ENCODE measurements at regions not wholly inside any gene's neighbourhood (a gene's known extent, or its start where the extent isn't known, plus 50 kb on each side); places are given as distances from the start of the nearest gene placed in this dataset.

GRCh38 chr4:123562994-123563750 is 166.6 kb downstream of the SPRY1 start:
- TF ChIP-seq Cebpa-rat (IDR thresholded peaks at IDR 0.05), result no peak

GRCh38 chr4:123564758-123565346 is 168.3 kb downstream of the SPRY1 start:
- no peak overlapping the region for H3K4me2 ChIP-seq
- no peaks in the 10 kb centered on the region for H3K4me1 ChIP-seq
- no peak overlapping the region for H3K9ac ChIP-seq
- H3K27me3 ChIP-seq, result no peaks in the 10 kb centered on the region
- no peaks in the 10 kb centered on the region for H4K20me1 ChIP-seq
- H3K4me3 ChIP-seq, result no peak overlapping the region
- peaks cover 11% of the 10 kb centered on the region for H3K9me3 ChIP-seq
- TF ChIP-seq Cebpa-rat (IDR thresholded peaks at IDR 0.05), result no peak
- no peak overlapping the region for H3K27ac ChIP-seq
- H3K36me3 ChIP-seq, result no peaks in the 10 kb centered on the region

More at GRCh38 chr4:123562994-123563750, 166.6 kb downstream of the SPRY1 start:
- Histone ChIP-seq H3K4me3 (no peak overlapping the region), H3K27me3 (no peaks in the 10 kb centered on the region), H3K9me3 (peaks cover 11% of the 10 kb centered on the region), H4K20me1 (no peaks in the 10 kb centered on the region), H3K27ac (no peak overlapping the region), H3K9ac (no peak overlapping the region), H3K4me1 (no peaks in the 10 kb centered on the region), H3K36me3 (no peaks in the 10 kb centered on the region), H3K4me2 (no peak overlapping the region)

- H3K4me2 ChIP-seq, result no peak overlapping the region
- H3K4me3 ChIP-seq, result no peak overlapping the region
- H3K9me3 ChIP-seq, result peaks cover 11% of the 10 kb centered on the region
- no peaks in the 10 kb centered on the region for H4K20me1 ChIP-seq
- TF ChIP-seq Cebpa-rat (IDR thresholded peaks at IDR 0.05), result no peak
- H3K9ac ChIP-seq, result no peak overlapping the region
- H3K27me3 ChIP-seq, result no peaks in the 10 kb centered on the region
- H3K36me3 ChIP-seq, result no peaks in the 10 kb centered on the region
- peaks cover 1% of the 10 kb centered on the region; the same call in 1 of the 2 replicates for H3K4me1 ChIP-seq
- no peak overlapping the region for H3K27ac ChIP-seq
Measured at GRCh38 chr4:123568936-123569335, 172.3 kb downstream of the SPRY1 start.

GRCh38 chr4:123569541-123569940 is 172.9 kb downstream of the SPRY1 start:
- H3K4me2 ChIP-seq, result no peak overlapping the region
- no peaks in the 10 kb centered on the region for H3K36me3 ChIP-seq
- no peaks in the 10 kb centered on the region for H4K20me1 ChIP-seq
- H3K4me3 ChIP-seq, result no peak overlapping the region
- no peaks in the 10 kb centered on the region for H3K27me3 ChIP-seq
- no peak overlapping the region for H3K9ac ChIP-seq
- peaks cover 5% of the 10 kb centered on the region; the same call in 1 of the 2 replicates for H3K4me1 ChIP-seq
- no peak overlapping the region for H3K27ac ChIP-seq
- peaks cover 11% of the 10 kb centered on the region for H3K9me3 ChIP-seq
- TF ChIP-seq Cebpa-rat (IDR thresholded peaks at IDR 0.05), result no peak

- Histone ChIP-seq H3K4me3 (no peak overlapping the region), H4K20me1 (no peaks in the 10 kb centered on the region), H3K36me3 (no peaks in the 10 kb centered on the region), H3K9me3 (no peaks in the 10 kb centered on the region), H3K4me1 (peaks cover 5% of the 10 kb centered on the region; the same call in 1 of the 2 replicates), H3K9ac (no peak overlapping the region), H3K4me2 (no peak overlapping the region), H3K27ac (no peak overlapping the region), H3K27me3 (no peaks in the 10 kb centered on the region)
- TF ChIP-seq Cebpa-rat (IDR thresholded peaks at IDR 0.05), result no peak
Measured at GRCh38 chr4:123573866-123574508, 177.4 kb downstream of the SPRY1 start.

- Histone ChIP-seq H3K27ac (no peak overlapping the region), H4K20me1 (no peaks in the 10 kb centered on the region), H3K27me3 (no peaks in the 10 kb centered on the region), H3K9me3 (no peaks in the 10 kb centered on the region), H3K9ac (no peak overlapping the region), H3K4me2 (no peak overlapping the region), H3K36me3 (no peaks in the 10 kb centered on the region), H3K4me1 (peaks cover 5% of the 10 kb centered on the region; the same call in 1 of the 2 replicates), H3K4me3 (no peak overlapping the region)
- no peak for TF ChIP-seq Cebpa-rat (IDR thresholded peaks at IDR 0.05)
Measured at GRCh38 chr4:123575291-123575690, 178.7 kb downstream of the SPRY1 start.

GRCh38 chr4:123577225-123577906 is 180.8 kb downstream of the SPRY1 start:
- Histone ChIP-seq H3K4me1 (peaks cover 5% of the 10 kb centered on the region; the same call in 1 of the 2 replicates), H3K27ac (no peak overlapping the region), H3K9ac (no peak overlapping the region), H3K4me3 (no peak overlapping the region), H3K9me3 (peaks cover 14% of the 10 kb centered on the region), H3K36me3 (no peaks in the 10 kb centered on the region), H3K27me3 (no peaks in the 10 kb centered on the region), H4K20me1 (no peaks in the 10 kb centered on the region), H3K4me2 (no peak overlapping the region)
- no peak for TF ChIP-seq Cebpa-rat (IDR thresholded peaks at IDR 0.05)

- H3K4me1 ChIP-seq, result peaks cover 5% of the 10 kb centered on the region; the same call in 1 of the 2 replicates
- no peaks in the 10 kb centered on the region for H3K36me3 ChIP-seq
- no peak overlapping the region for H3K4me2 ChIP-seq
- peaks cover 14% of the 10 kb centered on the region for H3K9me3 ChIP-seq
- H3K4me3 ChIP-seq, result no peak overlapping the region
- no peak overlapping the region for H3K9ac ChIP-seq
- H3K27me3 ChIP-seq, result no peaks in the 10 kb centered on the region
- H3K27ac ChIP-seq, result no peak overlapping the region
- TF ChIP-seq Cebpa-rat (IDR thresholded peaks at IDR 0.05), result no peak
- no peaks in the 10 kb centered on the region for H4K20me1 ChIP-seq
Measured at GRCh38 chr4:123578276-123579029, 181.9 kb downstream of the SPRY1 start.

GRCh38 chr4:123579961-123580360 is 183.4 kb downstream of the SPRY1 start:
- Histone ChIP-seq H3K4me1 (no peaks in the 10 kb centered on the region), H3K4me2 (no peak overlapping the region), H3K4me3 (no peak overlapping the region), H3K27ac (no peak overlapping the region), H3K27me3 (no peaks in the 10 kb centered on the region), H3K36me3 (no peaks in the 10 kb centered on the region), H3K9me3 (peaks cover 14% of the 10 kb centered on the region), H4K20me1 (no peaks in the 10 kb centered on the region), H3K9ac (no peak overlapping the region)
- no peak for TF ChIP-seq Cebpa-rat (IDR thresholded peaks at IDR 0.05)

Data from BLaER1 (cell line).